D341Med (cell line): ENCODE measurements at regions not wholly inside any gene's neighbourhood (a gene's known extent, or its start where the extent isn't known, plus 50 kb on each side); places are given as distances from the start of the nearest gene placed in this dataset.
"Not testable (repeated sequence)": the region's sequence is repeated elsewhere in the genome, so short reads cannot be mapped to it uniquely, and the experiment has no call there.

Experiments used
- DNase-seq: peaks from one replicate; pipeline ENCODE4 v3.0.0; 2012; ENCODE audit warnings: low spot score

GRCh38 chr4:116539744-116540143, 545.6 kb downstream of the TRAM1L1 start:
- DNase-seq, result no peak

- no peak for DNase-seq
These were observed 547.5 kb downstream of the TRAM1L1 start for GRCh38 chr4:116537828-116538227.

GRCh38 chr4:116536024-116536423, 549.4 kb downstream of the TRAM1L1 start:
- DNase-seq, result not testable (repeated sequence)

GRCh38 chr4:116531870-116532269, 553.5 kb downstream of the TRAM1L1 start:
- DNase-seq, result no peak

- DNase-seq, result no peak
These were observed 554.4 kb downstream of the TRAM1L1 start for GRCh38 chr4:116531026-116531425.

- no peak for DNase-seq
These were observed 555.3 kb downstream of the TRAM1L1 start for GRCh38 chr4:116530048-116530447.

- no peak for DNase-seq
These were observed 556.2 kb downstream of the TRAM1L1 start for GRCh38 chr4:116529129-116529528.

GRCh38 chr4:116522922-116523321, 562.5 kb downstream of the TRAM1L1 start:
- no peak for DNase-seq

GRCh38 chr4:116520886-116521285, 564.5 kb downstream of the TRAM1L1 start:
- no peak for DNase-seq

- DNase-seq, result no peak
These were observed 568.7 kb downstream of the TRAM1L1 start for GRCh38 chr4:116516711-116517110.

GRCh38 chr4:116515959-116516358, 569.4 kb downstream of the TRAM1L1 start:
- no peak for DNase-seq

- DNase-seq, result no peak
These were observed 572.8 kb downstream of the TRAM1L1 start for GRCh38 chr4:116512552-116512951.

GRCh38 chr4:116501954-116502353, 583.4 kb downstream of the TRAM1L1 start:
- no peak for DNase-seq

- no peak for DNase-seq
These were observed 585.2 kb downstream of the TRAM1L1 start for GRCh38 chr4:116500225-116500624.

GRCh38 chr4:116489739-116490138, 595.6 kb downstream of the TRAM1L1 start:
- no peak for DNase-seq

- no peak for DNase-seq
These were observed 599.0 kb downstream of the TRAM1L1 start for GRCh38 chr4:116486401-116486800.

- DNase-seq, result peak; percentile 35
These were observed 604.8 kb downstream of the TRAM1L1 start for GRCh38 chr4:116480546-116480945.

GRCh38 chr4:116478343-116478742, 607.0 kb downstream of the TRAM1L1 start:
- no peak for DNase-seq

- no peak for DNase-seq
These were observed 615.8 kb downstream of the TRAM1L1 start for GRCh38 chr4:116469582-116469981.

- DNase-seq, result peak; percentile 14
These were observed 632.2 kb downstream of the TRAM1L1 start for GRCh38 chr4:116453127-116453526.

GRCh38 chr4:116449764-116450163, 635.6 kb downstream of the TRAM1L1 start:
- no peak for DNase-seq

GRCh38 chr4:116444117-116444516, 641.3 kb downstream of the TRAM1L1 start:
- no peak for DNase-seq

GRCh38 chr4:116438981-116439729, 646.2 kb downstream of the TRAM1L1 start:
- no peak for DNase-seq

- DNase-seq, result no peak
These were observed 647.0 kb downstream of the TRAM1L1 start for GRCh38 chr4:116438417-116438816.
